ENCODE measurements at regions not wholly inside any gene's neighbourhood (a gene's known extent, or its start where the extent isn't known, plus 50 kb on each side); places are given as distances from the start of the nearest gene placed in this dataset.
A peak's percentile ranks its signal among the peaks of the same experiment; 100 is the strongest.

- DNase-seq (ENCODE audit: low read depth): no peak
- no peak for TF ChIP-seq CTCF (conservative IDR thresholded peaks at IDR 0.05; ENCODE audit: low read depth, low read length)
- H3K4me3 ChIP-seq (ENCODE audit: low read depth, low read length): no peak overlapping the region
Observed at GRCh38 chr2:4576075-4576474, 872.7 kb downstream of the DCDC2C start.

- DNase-seq (ENCODE audit: low read depth): no peak
- H3K4me3 ChIP-seq (ENCODE audit: low read depth, low read length): no peak overlapping the region
- TF ChIP-seq CTCF (conservative IDR thresholded peaks at IDR 0.05; ENCODE audit: low read depth, low read length): no peak
Observed at GRCh38 chr2:4579977-4580376, 876.6 kb downstream of the DCDC2C start.

- TF ChIP-seq CTCF (conservative IDR thresholded peaks at IDR 0.05; ENCODE audit: low read depth, low read length): no peak
Observed at GRCh38 chr2:4585057-4585635, 881.8 kb downstream of the DCDC2C start.

GRCh38 chr2:4588606-4589005, 885.2 kb downstream of the DCDC2C start:
- H3K4me3 ChIP-seq (ENCODE audit: low read depth, low read length): no peak overlapping the region
- TF ChIP-seq CTCF (conservative IDR thresholded peaks at IDR 0.05; ENCODE audit: low read depth, low read length): no peak

More at GRCh38 chr2:4585057-4585635, 881.8 kb downstream of the DCDC2C start:
- no peak overlapping the region for H3K4me3 ChIP-seq (ENCODE audit: low read depth, low read length)
- DNase-seq (ENCODE audit: low read depth): no peak

GRCh38 chr2:4591261-4591660, 887.9 kb downstream of the DCDC2C start:
- H3K4me3 ChIP-seq (ENCODE audit: low read depth, low read length): no peak overlapping the region
- no peak for DNase-seq (ENCODE audit: low read depth)
- no peak for TF ChIP-seq CTCF (conservative IDR thresholded peaks at IDR 0.05; ENCODE audit: low read depth, low read length)

More at GRCh38 chr2:4588606-4589005, 885.2 kb downstream of the DCDC2C start:
- peak; percentile 1 for DNase-seq (ENCODE audit: low read depth)

- H3K4me3 ChIP-seq (ENCODE audit: low read depth, low read length): no peak overlapping the region
- TF ChIP-seq CTCF (conservative IDR thresholded peaks at IDR 0.05; ENCODE audit: low read depth, low read length): no peak
- DNase-seq (ENCODE audit: low read depth): no peak
Observed at GRCh38 chr2:4597400-4597799, 894.0 kb downstream of the DCDC2C start.

- DNase-seq (ENCODE audit: low read depth): no peak
- TF ChIP-seq CTCF (conservative IDR thresholded peaks at IDR 0.05; ENCODE audit: low read depth, low read length): no peak
- H3K4me3 ChIP-seq (ENCODE audit: low read depth, low read length): no peak overlapping the region
Observed at GRCh38 chr2:4604767-4605166, 901.4 kb downstream of the DCDC2C start.

Data from choroid plexus epithelial cell (primary cell).